AG04450 (cell line): ENCODE measurements at regions not wholly inside any gene's neighbourhood (a gene's known extent, or its start where the extent isn't known, plus 50 kb on each side); places are given as distances from the start of the nearest gene placed in this dataset.

ENCODE experiments used
- CTCF ChIA-PET: fragments of 300-600, 350-600 bp; formaldehyde crosslinking; extraction: SDS; loops from one replicate; lab custom pipeline; 2022; ENCODE audit warnings: antibody characterized with exemption, inconsistent platforms; lab: Charles Lee
- POLR2A ChIA-PET: fragments of 350-600 bp; formaldehyde crosslinking; extraction: SDS; loops from one replicate; lab custom pipeline; 2021; ENCODE audit warnings: antibody characterized with exemption, inconsistent platforms; lab: Yijun Ruan, JAX
- DNase-seq: peaks from one replicate; pipeline ENCODE4 v3.0.0-alpha.2; 2011; ENCODE audit warnings: low read depth, low spot score
- H3K27ac ChIP-seq: one replicate; pipeline ENCODE4 v1.5.1; 2012; ENCODE audit warnings: low read depth, low read length, control low read depth
- H3K27me3 ChIP-seq: one replicate; pipeline ENCODE4 v1.6.0; 2012; ENCODE audit warnings: low read length; ENCODE audit not compliant: control insufficient read depth, insufficient read depth
- H3K4me3 ChIP-seq: 2 replicates; pipeline ENCODE4 v1.5.1; 2011; ENCODE audit warnings: mild to moderate bottlenecking, low read depth, low read length, control low read depth
- H3K9me3 ChIP-seq: 2 replicates; pipeline ENCODE4 v1.5.1; 2012; ENCODE audit warnings: low read length; ENCODE audit not compliant: control insufficient read depth, insufficient read depth
- TF ChIP-seq, protein P1 (sequence below): IDR thresholded peaks from 2 replicates; pipeline ENCODE4 v1.5.1; 2011; ENCODE audit warnings: low read depth, low read length, control low read depth, inconsistent platforms

DNA sequence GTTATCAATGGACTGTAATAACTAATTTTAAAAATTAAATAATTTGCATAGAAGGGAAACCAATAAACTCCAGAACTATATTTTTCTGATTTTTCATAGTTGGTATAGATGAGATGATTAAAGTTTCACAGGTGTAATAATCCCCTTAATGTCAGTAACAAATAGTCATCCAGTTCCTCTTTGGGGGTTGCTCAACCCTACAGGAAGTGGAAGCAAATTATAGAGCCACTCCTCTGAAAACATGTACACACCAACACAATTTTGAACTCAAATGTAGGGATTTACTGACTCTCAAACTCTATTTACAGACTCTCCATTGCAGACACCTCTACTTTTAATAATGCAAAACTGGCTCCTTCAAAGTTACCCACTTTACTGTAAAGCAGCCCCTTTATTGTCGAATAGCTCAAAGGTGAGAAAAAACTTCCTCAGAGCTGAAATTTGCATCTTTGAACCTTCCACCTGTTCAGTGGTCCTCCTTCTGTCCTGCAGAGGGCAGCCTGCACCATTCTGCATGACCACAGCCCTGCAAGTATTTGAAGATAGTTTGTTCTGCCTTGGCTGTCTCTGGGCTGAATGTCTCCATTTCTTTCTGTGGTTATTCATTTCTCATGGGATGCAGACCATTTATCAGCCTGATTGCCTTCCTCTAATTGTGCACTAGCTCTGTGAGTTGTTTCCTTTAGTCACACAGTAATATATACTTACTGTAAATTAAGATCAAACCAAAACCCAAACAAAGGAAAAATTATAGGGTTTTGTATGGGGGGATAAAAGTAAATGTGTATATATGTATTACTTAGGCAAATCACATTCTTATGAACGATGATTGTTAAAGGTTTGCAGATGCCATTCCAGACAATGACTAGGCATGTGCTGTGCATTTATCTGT lies 383.2 kb upstream of the SGCD start:
- no peak for DNase-seq
- Histone ChIP-seq H3K27ac (no peak overlapping the region), H3K9me3 (no peaks in the 10 kb centered on the region), H3K4me3 (no peak overlapping the region), H3K27me3 (no peaks in the 10 kb centered on the region)
- ChIA-PET CTCF (interaction anchor here (0.5 to 2.1 kb wide), 17 partner anchors 9 to 947 kb away, joined by 3 to 9 read pairs (median 4); no protein-coding TSS in a partner anchor), POLR2A (no interaction called here)
- TF ChIP-seq, protein P1, sequence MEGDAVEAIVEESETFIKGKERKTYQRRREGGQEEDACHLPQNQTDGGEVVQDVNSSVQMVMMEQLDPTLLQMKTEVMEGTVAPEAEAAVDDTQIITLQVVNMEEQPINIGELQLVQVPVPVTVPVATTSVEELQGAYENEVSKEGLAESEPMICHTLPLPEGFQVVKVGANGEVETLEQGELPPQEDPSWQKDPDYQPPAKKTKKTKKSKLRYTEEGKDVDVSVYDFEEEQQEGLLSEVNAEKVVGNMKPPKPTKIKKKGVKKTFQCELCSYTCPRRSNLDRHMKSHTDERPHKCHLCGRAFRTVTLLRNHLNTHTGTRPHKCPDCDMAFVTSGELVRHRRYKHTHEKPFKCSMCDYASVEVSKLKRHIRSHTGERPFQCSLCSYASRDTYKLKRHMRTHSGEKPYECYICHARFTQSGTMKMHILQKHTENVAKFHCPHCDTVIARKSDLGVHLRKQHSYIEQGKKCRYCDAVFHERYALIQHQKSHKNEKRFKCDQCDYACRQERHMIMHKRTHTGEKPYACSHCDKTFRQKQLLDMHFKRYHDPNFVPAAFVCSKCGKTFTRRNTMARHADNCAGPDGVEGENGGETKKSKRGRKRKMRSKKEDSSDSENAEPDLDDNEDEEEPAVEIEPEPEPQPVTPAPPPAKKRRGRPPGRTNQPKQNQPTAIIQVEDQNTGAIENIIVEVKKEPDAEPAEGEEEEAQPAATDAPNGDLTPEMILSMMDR, result peak; percentile 80

DNA sequence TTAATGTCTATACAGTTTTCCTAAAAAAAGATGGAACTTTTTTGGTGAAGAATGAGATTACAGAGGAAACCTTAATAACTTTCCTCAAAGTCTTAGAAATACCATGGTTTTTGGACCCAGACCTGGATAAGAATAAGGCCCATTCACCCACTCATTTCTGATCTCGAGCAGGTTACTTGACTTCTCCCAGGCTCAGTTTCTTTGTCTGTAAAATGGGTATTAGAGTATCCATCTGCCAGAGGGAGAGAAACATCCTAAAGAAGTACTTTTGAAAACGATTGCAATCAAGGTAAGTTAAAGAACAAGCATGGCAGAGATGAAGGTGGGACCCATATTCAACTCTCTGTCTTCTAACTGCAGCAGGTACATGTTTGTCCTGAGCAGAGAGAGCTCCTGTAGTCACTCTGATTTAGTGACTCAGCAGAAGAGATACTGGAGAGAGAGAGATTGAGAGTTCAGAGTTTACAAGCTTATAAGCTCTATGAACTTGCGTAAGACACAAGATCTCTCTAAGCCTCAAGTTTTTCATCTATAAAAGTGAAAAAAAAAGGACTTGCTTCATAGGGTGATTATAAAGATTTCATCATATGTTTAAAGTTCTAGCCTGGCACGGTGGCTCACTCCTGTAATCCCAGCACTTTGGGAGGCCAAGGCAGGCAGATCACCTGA lies 379.4 kb upstream of the SGCD start:
- H3K4me3 ChIP-seq, result no peak overlapping the region
- ChIA-PET CTCF (no interaction called here), POLR2A (no interaction called here)
- no peaks in the 10 kb centered on the region for H3K9me3 ChIP-seq
- H3K27me3 ChIP-seq, result no peaks in the 10 kb centered on the region
- DNase-seq, result no peak
- no peak overlapping the region for H3K27ac ChIP-seq
- TF ChIP-seq, protein P1, result no peak

DNA sequence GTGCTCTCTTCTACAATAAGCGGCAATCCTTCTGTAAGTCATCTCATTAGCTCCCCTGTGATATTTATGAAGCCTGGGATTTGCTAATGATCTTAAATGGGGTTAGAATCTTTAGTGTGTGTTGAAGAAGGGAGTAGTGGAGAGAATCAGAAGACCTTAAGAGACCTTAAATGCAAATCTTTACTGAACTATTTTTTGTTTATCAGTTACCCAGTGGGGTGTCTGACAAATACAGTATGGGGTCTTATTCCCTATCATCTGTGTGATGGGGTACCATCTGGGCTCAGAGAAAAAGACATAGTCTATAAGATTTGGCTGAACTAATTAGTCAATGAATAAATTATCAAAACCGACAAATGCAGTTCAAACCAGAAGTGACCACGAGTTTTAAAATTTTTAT lies 378.4 kb upstream of the SGCD start:
- TF ChIP-seq, protein P1, result no peak
- POLR2A ChIA-PET, result no interaction called here
- no peak for DNase-seq
- H3K27me3 ChIP-seq, result no peaks in the 10 kb centered on the region
- H3K27ac ChIP-seq, result no peak overlapping the region
- H3K4me3 ChIP-seq, result no peak overlapping the region
- CTCF ChIA-PET, result no interaction called here
- H3K9me3 ChIP-seq, result no peaks in the 10 kb centered on the region

DNA sequence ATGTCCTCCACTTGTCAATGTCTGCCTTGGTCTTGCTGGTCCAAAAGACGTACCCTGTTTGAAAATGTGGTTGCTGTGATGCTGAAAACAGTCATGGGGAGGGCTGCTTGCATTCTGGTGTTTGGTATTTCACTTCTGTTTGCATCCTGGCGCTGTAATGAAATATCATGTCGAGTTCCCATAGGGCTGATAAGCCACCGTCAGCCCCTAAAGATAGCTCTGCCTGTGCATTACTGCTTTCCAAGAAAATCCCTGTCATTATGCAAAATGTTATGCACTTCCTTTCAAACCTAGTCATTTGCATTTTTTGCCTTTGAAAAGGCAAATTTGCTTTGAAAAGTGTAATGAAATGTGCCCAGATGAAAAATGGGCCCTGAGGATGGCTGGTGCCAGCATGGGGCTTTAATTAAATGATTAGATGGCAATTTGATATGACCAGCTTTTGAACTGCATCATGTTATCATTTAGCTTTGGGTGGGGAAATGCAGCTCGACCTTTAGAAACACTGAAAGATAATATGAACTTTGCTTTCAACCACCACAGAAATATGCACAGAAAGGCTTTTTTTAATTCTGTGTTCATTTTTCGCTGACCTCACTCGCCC lies 374.4 kb upstream of the SGCD start:
- ChIA-PET POLR2A (no interaction called here), CTCF (interaction anchor here (2.5 kb wide), 1 partner anchor 9 kb away, joined by 9 read pairs; no protein-coding TSS in a partner anchor)
- H3K4me3 ChIP-seq, result no peak overlapping the region
- DNase-seq, result no peak
- TF ChIP-seq, protein P1, result no peak
- H3K27me3 ChIP-seq, result no peaks in the 10 kb centered on the region
- no peak overlapping the region for H3K27ac ChIP-seq
- no peaks in the 10 kb centered on the region; the same call in 1 of the 2 replicates for H3K9me3 ChIP-seq
